OCI-LY7 (cell line): ENCODE measurements at regions not wholly inside any gene's neighbourhood (a gene's known extent, or its start where the extent isn't known, plus 50 kb on each side); places are given as distances from the start of the nearest gene placed in this dataset.

Experiments
- BruUV-seq: library from RNA; stranded (reverse); fragments of 400-500 nt; replicated peaks from 2 replicates; lab custom pipeline; 2021; lab: Mats Ljungman, UMichigan
- CTCF ChIA-PET: fragments of 300-600 bp; sonication (Branson Sonifier 250); formaldehyde crosslinking; loops from one replicate; lab custom pipeline; 2022; ENCODE audit warnings: antibody characterized with exemption; ENCODE audit not compliant: unreplicated experiment; lab: Charles Lee
- POLR2A ChIA-PET: fragments of 300-600 bp; sonication (Branson Sonifier 250); formaldehyde crosslinking; loops from one replicate; lab custom pipeline; 2022; ENCODE audit warnings: antibody characterized with exemption; lab: Charles Lee
- DNase-seq: peaks from one replicate; pipeline ENCODE4 v3.0.0-alpha.2; 2015; ENCODE audit warnings: low spot score
- H2AFZ ChIP-seq: fragments of 200-600 bp; sonication (generic), shearing (Covaris generic); 2 replicates; pipeline ENCODE4 v1.6.1; 2014; ENCODE audit warnings: mild to moderate bottlenecking, antibody characterized with exemption, low read length, moderate library complexity
- H3K27ac ChIP-seq: fragments of 200-600 bp; sonication (generic); 2 replicates; pipeline ENCODE4 v1.5.1; 2014; ENCODE audit warnings: mixed run types, low read depth, mild to moderate bottlenecking, moderate library complexity, low read length, inconsistent platforms; ENCODE audit not compliant: poor library complexity, severe bottlenecking
- H3K36me3 ChIP-seq: fragments of 200-600 bp; sonication (generic); 2 replicates; pipeline ENCODE4 v1.6.1; 2014; ENCODE audit warnings: mild to moderate bottlenecking, antibody characterized with exemption, low read length, moderate library complexity, mixed read lengths; ENCODE audit not compliant: insufficient read depth
- H3K4me1 ChIP-seq: fragments of 200-600 bp; sonication (generic); 2 replicates; pipeline ENCODE4 v1.5.1; 2014; ENCODE audit warnings: mild to moderate bottlenecking, low read length; ENCODE audit not compliant: insufficient read depth, poor library complexity, severe bottlenecking
- H3K4me2 ChIP-seq: fragments of 200-600 bp; sonication (generic); 2 replicates; pipeline ENCODE4 v1.6.1; 2014; ENCODE audit warnings: mild to moderate bottlenecking, low read length
- H3K4me3 ChIP-seq: fragments of 200-600 bp; sonication (generic); 2 replicates; pipeline ENCODE4 v1.5.1; 2014; ENCODE audit warnings: mild to moderate bottlenecking, low read depth, low read length; ENCODE audit not compliant: poor library complexity, severe bottlenecking
- H3K79me2 ChIP-seq: fragments of 200-600 bp; sonication (generic); 2 replicates; pipeline ENCODE4 v1.6.1; 2016; ENCODE audit warnings: low read depth, mild to moderate bottlenecking, low read length, moderate library complexity, mixed read lengths; ENCODE audit not compliant: insufficient read depth
- H3K9me2 ChIP-seq: fragments of 200-600 bp; sonication (generic); 2 replicates; pipeline ENCODE4 v1.6.1; 2016; ENCODE audit warnings: mild to moderate bottlenecking, low read length, mixed read lengths; ENCODE audit not compliant: insufficient read depth
- H3K9me3 ChIP-seq: fragments of 200-600 bp; sonication (generic); 2 replicates; pipeline ENCODE4 v1.6.1; 2014; ENCODE audit warnings: mild to moderate bottlenecking, mixed run types, low read length, mixed read lengths
- H4K20me1 ChIP-seq: fragments of 200-600 bp; sonication (generic); 2 replicates; pipeline ENCODE4 v1.6.1; 2014; ENCODE audit warnings: mild to moderate bottlenecking, antibody characterized with exemption, low read length, moderate library complexity, mixed read lengths; ENCODE audit not compliant: insufficient read depth
- EZH2phosphoT487 ChIP-seq: fragments of 200-600 bp; sonication (generic); IDR thresholded peaks from 2 replicates; pipeline ENCODE4 v1.6.1; 2018; ENCODE audit warnings: low read depth, borderline replicate concordance, mild to moderate bottlenecking, mixed run types, antibody characterized with exemption, low read length, moderate library complexity, mixed read lengths
- intact Hi-C: fragments of 100-400 bp; cut with micrococcal nuclease; formaldehyde crosslinking; loops from one replicate; pipeline ENCODE4 v1.10.0; 2022; ENCODE audit not compliant: unreplicated experiment
- TF ChIP-seq, protein P1 (sequence below): fragments of 200-600 bp; sonication (generic); conservative IDR thresholded peaks from 2 replicates; pipeline ENCODE4 v1.5.1; 2014; ENCODE audit warnings: mild to moderate bottlenecking, antibody characterized with exemption, low read length, moderate library complexity, mixed read lengths

DNA sequence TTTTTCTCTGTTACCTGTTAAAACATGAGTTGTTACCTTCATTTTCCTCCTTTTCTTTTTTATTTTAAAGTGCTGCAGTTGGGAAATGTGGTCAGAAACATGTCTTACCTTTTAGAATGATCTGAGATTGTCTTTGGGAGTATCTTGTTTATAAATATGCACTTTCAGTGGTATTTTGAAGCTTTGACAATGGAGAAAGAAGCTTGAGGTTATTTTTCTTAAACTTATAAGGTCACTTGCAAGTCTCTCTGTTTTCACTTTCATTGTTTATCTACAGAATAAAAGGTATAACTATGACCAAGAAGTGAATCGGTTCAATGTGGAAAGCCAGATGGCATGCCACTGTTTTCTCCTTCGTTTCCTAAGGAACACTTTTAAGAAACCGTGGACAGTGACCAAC lies 167.5 kb upstream of the SLC7A11 start:
- H3K4me2 ChIP-seq: no peak overlapping the region
- no TSS peak for BruUV-seq
- H3K9me2 ChIP-seq: no peaks in the 10 kb centered on the region
- H3K9me3 ChIP-seq: no peaks in the 10 kb centered on the region
- no peak overlapping the region for H2AFZ ChIP-seq
- CTCF ChIA-PET: no interaction called here
- H3K4me1 ChIP-seq: no peaks in the 10 kb centered on the region
- DNase-seq: no peak
- H3K36me3 ChIP-seq: no peaks in the 10 kb centered on the region
- POLR2A ChIA-PET: interaction anchor here (0.6 to 1.0 kb wide), 3 partner anchors 39 to 1700 kb away, joined by 3 to 5 read pairs (median 4); no protein-coding TSS in a partner anchor
- no peak overlapping the region for H3K4me3 ChIP-seq
- TF ChIP-seq, protein P1, sequence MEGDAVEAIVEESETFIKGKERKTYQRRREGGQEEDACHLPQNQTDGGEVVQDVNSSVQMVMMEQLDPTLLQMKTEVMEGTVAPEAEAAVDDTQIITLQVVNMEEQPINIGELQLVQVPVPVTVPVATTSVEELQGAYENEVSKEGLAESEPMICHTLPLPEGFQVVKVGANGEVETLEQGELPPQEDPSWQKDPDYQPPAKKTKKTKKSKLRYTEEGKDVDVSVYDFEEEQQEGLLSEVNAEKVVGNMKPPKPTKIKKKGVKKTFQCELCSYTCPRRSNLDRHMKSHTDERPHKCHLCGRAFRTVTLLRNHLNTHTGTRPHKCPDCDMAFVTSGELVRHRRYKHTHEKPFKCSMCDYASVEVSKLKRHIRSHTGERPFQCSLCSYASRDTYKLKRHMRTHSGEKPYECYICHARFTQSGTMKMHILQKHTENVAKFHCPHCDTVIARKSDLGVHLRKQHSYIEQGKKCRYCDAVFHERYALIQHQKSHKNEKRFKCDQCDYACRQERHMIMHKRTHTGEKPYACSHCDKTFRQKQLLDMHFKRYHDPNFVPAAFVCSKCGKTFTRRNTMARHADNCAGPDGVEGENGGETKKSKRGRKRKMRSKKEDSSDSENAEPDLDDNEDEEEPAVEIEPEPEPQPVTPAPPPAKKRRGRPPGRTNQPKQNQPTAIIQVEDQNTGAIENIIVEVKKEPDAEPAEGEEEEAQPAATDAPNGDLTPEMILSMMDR: no peak
- TF ChIP-seq EZH2phosphoT487: no peak
- intact Hi-C loops: no loop called here
- no peaks in the 10 kb centered on the region for H3K79me2 ChIP-seq
- no peaks in the 10 kb centered on the region for H4K20me1 ChIP-seq
- H3K27ac ChIP-seq: no peak overlapping the region

DNA sequence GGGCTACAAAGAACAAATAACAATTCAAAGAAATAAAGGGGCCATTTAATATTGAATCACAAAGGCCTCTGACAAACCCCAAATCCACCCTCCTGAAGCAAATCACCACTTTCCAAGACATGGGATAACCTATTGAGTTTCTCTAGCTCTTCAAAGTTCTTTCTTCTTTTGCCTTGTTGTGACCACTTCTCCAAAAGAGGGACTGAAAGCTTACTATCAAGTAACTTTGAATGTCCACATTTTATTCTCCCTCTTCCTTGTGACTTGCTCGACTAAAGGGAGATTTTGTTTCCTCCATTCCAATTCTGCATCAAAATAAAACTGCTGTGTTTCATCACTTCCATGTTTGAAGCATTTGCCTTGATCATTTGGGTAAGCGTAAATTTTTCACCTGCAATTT lies 166.6 kb upstream of the SLC7A11 start:
- Histone ChIP-seq H3K79me2 (no peaks in the 10 kb centered on the region), H2AFZ (no peak overlapping the region), H4K20me1 (no peaks in the 10 kb centered on the region), H3K9me2 (no peaks in the 10 kb centered on the region), H3K4me3 (no peak overlapping the region), H3K4me2 (no peak overlapping the region), H3K27ac (no peak overlapping the region), H3K9me3 (no peaks in the 10 kb centered on the region), H3K4me1 (no peaks in the 10 kb centered on the region), H3K36me3 (no peaks in the 10 kb centered on the region)
- DNase-seq: no peak
- no TSS peak for BruUV-seq
- no peak for TF ChIP-seq EZH2phosphoT487
- TF ChIP-seq, protein P1: no peak
- ChIA-PET POLR2A (interaction anchor here (1.0 kb wide), 1 partner anchor 1701 kb away, joined by 3 read pairs; no protein-coding TSS in a partner anchor), CTCF (no interaction called here)
- intact Hi-C loops: no loop called here

DNA sequence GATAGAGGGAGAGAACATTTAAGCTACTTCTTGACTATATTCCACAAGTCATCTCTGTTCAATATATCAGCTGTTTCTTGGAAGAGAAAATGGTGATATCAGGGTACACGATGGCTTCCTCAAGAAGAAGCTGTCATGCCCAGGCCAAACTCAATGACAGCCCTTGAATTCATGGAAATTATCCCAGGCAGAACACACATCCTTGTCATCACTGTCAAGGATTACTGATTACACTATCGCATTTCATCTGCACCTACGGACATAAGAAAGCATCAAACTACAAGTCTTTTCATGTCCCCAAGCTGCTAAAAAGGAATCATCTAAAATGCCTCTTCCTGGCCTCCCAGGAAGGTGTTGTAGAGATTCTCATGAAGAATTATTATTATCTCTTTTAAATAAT lies 165.2 kb upstream of the SLC7A11 start:
- H3K27ac ChIP-seq: no peak overlapping the region
- no peaks in the 10 kb centered on the region for H3K36me3 ChIP-seq
- H3K4me1 ChIP-seq: no peaks in the 10 kb centered on the region
- H3K4me3 ChIP-seq: no peak overlapping the region
- intact Hi-C loops: no loop called here
- POLR2A ChIA-PET: no interaction called here
- H3K4me2 ChIP-seq: no peak overlapping the region
- no peaks in the 10 kb centered on the region for H3K9me2 ChIP-seq
- H3K9me3 ChIP-seq: no peaks in the 10 kb centered on the region
- H3K79me2 ChIP-seq: no peaks in the 10 kb centered on the region
- no peak for DNase-seq
- CTCF ChIA-PET: no interaction called here
- no peak overlapping the region for H2AFZ ChIP-seq
- BruUV-seq: no TSS peak
- no peak for TF ChIP-seq EZH2phosphoT487
- TF ChIP-seq, protein P1: no peak
- no peaks in the 10 kb centered on the region for H4K20me1 ChIP-seq
